Neural cell (in vitro differentiated cells): ENCODE measurements at regions not wholly inside any gene's neighbourhood (a gene's known extent, or its start where the extent isn't known, plus 50 kb on each side); places are given as distances from the start of the nearest gene placed in this dataset.

Experiments
- CTCF ChIP-seq: fragments of 450-650 bp; IDR thresholded peaks from 2 replicates; pipeline ENCODE4 v1.5.1; 2014; ENCODE audit warnings: antibody characterized with exemption, mild to moderate bottlenecking, moderate library complexity; ENCODE audit not compliant: poor library complexity, severe bottlenecking
- POLR2AphosphoS5 ChIP-seq: IDR thresholded peaks from 2 replicates; pipeline ENCODE4 v1.6.1; 2012

- TF ChIP-seq CTCF (no peak), POLR2AphosphoS5 (no peak)
Measured at GRCh38 chr12:14264316-14264715, 101.2 kb upstream of the ATF7IP start.
